ENCODE measurements at regions not wholly inside any gene's neighbourhood (a gene's known extent, or its start where the extent isn't known, plus 50 kb on each side); places are given as distances from the start of the nearest gene placed in this dataset.

DNA sequence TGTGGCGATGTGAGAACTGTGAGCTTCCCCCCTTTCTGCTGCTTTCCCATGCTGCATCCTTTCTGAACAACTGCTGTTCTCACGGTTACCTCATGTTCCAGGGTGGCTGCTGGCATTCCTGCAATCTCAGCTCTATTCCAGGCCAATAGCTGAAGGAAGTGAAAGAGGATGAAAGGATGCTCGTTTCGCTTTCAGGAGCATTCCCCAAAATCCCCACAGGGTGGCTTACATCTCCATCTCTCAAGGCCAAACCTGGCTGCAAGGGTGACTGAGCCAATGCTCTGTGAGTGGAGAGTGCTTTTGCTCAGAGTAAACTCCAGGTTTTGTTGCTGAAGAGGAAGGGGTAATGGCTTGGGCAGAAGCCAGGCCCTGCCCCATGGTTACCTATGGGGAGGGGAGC lies 848.2 kb downstream of the BRD1 start:
- no peak for DNase-seq

DNA sequence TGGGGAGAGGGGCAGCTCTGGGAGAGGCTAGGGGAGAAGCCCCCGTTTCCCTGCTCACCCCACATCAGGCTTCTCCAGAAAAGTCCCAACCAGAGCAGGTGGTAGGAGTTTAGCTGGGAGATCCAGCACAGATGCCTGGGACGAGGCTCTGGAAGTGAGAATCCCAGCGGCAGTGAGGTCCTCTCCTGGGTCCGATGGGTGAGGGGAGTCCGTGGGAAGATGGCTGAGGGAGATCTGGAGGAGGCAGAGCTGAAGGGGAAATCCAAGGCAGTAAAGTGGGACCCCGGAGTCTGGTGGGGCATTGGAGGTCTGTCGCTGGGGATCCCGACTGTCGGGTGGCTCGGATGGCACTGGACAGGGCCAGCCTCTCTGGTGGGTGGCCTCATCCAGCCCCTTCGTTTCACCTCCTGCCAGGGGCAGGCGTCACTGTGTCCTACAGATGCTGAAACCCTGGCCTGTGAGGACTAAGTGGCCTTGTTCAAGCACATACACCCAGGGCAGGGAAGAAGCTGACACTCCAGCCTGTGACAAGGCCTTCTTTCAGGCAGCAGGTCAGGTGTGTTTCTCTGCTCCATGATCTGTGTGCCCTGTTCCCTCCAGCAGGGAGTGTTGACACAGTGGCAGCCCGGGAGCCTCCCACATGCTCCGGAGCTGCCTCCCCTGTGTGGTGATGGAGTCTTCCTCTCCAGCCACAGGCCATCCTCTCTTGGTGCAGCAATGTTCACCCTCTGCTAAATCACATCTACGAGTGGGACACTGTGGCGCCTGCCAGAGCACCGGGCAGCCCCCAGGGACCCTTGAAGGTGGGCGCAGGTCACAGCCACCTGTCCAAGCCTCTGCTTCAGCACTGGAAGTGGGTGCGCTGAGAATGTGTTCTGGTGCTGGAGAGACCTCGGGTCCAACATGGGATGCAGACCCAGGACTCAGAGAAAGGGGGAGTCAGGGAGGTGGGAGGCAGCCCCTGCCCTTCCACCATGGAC lies 850.8 kb downstream of the BRD1 start:
- no peak for DNase-seq

DNA sequence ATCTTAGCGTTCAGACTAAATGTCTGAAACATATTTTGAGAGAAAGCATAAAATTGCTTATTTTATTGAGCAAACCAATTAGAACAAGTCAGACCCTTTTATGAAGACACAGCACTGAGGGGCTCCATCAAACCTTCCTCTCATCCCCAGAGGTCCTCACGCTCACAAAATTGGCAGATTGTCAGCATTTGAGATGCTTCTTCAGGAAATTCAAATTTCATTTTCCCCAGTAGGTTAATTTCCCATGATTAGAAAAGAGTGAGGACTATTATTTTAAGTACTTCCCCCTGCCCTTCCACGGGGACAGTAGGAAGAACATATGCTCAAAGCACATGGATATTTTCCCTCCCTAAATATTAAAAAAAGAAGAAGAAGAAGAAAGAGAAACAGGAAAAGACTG lies 851.8 kb downstream of the BRD1 start:
- DNase-seq = no peak

DNA sequence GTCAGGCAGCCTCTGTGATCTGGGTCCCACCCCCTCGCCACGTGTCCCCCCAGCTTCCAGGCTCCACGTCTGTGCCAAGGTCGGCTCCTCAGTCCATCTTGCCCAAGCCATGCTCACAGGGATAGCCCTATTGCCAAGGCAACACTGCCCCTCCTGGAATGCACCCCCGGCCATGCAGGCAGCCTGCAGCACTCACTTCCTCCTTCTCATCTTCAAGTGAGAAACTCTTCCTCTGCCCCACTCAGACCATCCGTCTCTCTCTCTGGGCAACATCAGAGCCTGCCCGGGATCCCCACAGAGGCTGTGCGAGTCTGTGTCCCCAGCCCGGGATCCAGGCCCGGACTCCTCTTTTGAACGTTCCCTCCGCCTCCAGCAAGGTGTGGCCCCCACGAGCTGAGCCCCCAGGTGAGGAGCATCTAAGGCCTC lies 852.3 kb downstream of the BRD1 start:
- DNase-seq = no peak

DNA sequence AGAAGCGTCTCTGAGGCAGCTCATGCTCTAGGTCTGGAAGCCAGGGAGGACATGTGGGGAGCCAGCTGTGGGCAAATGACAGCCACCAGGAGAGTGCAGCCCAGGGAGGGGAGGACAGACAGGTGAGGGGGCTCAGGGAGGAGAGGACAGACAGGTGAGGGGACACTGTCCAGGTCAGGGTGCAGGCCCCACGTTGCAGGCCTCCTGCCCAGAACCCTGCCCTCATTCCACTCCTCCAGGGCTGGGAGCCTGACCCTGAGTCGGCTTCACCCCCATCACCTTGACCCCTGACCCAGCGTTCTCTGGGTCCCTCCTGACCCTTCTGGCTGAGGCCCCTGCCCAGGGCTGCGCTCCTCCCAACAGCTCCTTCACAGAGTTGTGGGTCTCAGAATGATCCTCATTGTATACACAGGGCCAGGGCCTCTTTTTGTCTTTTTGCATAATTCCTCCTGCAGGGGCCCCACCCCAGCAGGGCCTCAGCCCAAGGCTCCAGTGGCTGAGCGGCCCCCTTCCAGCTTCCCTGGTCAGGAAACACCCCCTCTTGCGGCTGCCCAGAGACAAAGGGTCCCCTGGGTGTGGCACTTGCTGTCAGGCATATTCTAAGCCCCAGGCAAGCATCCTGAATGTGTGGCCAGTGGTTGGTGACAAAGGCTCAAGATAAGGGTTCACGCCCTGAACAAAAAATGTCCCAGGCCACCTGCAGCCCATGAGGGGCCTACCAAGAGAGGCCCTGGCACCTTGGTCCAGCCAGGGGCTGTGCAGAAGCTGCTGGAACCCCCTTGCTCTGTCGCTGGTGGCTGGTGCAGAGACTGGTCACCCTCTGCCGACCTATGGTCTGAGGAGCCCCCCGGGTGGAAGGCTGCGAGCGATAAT lies 853.0 kb downstream of the BRD1 start:
- DNase-seq = no peak

DNA sequence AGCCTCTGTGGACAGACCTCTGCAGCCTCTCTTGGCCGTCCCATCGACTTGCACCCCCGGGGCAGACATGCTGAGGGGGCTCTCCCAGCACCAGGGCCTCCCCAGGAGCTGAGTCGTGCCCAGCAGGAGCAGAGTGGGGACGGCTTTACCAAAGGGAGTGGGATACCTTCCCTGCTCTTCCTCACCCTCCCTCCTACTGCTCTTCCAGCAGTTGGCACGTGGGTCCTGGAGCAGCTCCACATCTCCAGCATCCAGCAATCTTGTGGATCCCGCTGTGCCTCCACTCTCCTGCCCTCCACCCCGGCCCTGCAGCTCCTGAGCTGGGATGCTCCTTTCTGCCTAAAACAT lies 854.0 kb downstream of the BRD1 start:
- DNase-seq = no peak

DNA sequence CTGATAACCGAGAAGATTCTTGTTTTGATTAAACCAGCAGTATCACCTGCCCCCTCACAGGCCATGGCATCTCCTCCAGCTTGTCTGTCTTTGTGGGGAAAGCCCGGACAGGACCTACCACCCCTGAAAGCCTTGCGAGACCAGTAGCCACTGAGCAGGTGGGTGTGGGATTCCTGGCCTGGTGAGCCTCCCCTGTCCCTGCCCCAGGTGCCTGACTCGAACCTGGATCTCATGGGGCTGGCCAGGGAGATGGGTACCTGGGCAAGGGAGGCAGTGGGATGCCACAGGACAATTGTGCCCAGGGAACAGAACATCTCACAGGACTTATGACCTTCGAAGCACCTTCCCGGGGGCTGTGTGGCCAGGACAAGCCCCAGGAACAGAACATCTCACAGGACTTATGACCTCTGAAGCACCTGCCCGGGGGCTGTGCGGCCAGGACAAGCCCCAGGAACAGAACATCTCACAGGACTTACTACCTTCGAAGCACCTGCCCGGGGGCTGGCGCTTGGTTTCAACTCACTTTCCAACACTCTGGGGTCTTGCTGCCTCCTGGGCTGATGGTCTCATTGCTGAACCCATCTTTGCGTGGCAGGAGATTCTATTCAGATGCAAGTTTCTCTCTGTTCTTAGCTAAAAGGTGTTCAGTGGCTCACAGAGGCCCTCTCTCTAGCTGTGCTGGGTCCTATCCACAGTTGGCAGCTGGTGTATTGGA lies 854.5 kb downstream of the BRD1 start:
- no peak for DNase-seq

DNA sequence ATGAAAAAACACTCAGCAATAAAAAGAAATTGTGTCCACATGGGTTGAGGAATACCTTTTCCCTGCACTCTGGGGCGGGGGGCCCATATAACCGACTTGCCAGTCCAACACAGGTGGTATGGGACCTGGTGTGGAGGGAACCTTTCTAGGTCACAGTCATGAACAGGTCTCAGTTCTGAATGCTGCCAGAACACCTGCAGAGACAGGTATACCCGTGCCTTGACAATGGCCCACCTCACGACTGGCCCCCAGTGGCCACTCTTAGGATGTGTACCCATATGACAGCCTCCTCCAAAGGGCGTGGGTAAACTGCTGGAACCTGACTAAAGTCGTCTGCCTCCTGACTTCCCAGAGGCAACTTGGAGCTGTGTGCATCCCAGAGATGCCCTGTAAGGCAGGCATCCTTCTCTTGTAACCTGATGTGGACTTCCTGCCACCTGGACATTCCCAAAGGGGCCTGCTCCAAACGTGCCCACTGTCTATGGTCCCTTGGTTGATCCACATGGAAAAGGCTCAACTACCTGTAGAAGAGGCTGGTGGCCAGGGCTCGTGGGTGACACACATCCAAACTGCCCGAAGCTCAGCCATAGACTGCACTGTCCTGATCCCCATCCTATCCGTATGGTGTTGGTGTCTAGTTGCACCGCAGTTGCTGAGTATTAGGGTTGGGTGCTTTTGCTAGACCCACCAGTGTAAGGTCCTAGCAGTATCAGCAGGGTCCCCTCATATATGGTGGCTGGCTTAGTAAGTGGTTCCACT lies 859.3 kb downstream of the BRD1 start:
- no peak for DNase-seq

DNA sequence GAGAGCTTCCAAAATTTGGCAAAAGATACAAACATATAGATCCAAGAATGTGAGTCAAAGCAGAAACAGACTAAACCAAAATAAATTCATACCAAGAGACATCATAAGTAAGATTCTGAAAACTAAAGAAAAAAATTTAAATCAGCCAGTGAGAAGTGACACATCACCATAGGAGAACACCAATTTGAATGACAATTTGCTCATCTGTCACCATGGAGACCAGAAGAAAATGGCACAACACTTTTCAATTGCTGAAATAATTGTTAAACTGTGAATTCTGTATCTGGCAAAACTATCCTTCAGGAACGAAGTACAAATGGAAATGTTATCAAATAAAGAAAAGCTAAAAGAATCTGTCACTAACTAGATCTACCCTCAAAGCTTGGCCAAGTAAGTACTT lies 864.3 kb downstream of the BRD1 start:
- DNase-seq = no peak

DNA sequence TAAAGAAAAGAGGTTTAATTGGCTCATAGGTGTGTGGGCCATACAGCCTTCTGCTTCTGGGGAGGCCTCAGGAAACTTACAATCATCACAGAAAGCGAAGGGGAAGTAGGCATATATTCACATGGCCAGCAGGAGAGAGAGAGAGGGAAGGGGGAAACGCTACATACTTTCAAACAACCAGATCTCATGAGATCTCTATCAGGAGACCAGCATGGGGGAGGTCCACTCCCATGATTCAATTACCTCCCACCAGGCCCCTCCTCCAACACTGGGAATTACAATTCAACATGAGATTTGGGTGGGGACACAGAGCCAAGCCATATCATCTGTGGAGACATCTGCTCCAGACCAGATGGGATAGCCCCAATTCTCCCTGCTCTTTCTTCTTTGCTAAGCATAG lies 866.0 kb downstream of the BRD1 start:
- no peak for DNase-seq

DNA sequence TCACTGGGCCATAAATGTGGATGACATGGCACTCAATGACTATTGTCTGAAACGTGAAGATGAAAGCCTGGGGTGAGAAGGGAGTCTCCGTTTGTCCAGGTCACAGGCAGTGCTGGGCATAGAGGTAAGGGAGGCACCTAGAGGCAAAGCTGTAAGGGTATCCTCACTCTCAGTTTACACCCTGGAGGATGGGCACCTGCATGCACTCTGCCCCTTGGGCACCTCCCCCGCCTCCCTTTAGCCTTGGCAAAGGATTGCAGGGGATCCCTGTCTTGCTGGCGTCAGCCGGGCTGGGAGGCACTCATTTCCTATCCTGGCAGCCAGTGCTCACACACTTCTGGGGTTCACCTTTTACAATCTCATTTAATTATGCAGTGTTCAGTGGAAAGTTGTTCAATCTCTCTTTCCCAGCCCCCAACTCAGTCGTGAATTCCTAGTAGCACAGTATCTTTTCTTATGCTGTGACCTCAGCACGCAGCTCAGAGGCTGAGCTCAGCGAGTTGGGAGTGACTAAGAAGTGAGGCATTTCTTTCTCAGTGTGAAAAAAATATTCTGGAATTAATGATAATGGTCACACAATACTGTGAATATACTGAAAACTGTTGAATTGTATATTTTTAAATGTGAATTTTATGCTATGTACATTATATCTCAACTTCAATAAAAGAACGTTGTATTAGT lies 866.6 kb downstream of the BRD1 start:
- DNase-seq = no peak

DNA sequence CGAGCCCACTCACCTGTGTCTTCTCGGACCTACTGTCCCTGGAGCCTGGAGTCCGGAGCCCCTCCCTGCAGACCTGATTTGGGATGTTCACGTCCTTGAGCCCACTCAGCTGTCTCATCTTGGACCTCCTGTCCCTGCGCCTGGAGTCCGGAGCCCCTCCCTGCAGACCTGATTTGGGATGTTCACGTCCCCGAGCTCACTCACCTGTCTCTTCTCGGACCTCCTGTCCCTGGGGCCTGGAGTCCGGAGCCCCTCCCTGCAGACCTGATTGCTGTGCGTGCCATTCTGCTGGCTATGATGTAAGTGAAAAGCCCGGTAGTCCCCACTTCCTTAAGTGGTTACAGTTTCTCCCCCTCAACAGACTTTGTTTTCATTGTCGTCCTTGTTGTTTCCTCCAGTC lies 867.1 kb downstream of the BRD1 start:
- no peak for DNase-seq

DNA sequence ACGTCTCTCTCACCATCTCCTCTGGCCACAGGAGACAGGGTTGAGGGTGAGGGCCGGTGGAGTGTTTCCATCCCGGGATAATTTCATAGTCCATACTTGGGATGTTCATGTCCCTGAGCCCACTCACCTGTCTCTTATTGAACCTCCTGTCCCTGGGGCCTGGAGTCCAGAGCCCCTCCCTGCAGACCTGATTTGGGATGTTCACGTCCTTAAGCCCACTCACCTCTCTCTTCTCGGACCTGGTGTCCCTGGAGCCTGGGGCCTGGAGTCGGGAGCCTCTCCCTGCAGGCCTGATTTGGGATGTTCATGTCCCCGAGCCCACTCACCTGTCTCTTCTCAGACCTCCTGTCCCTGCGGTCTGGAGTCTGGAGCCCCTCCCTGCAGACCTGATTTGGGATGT lies 868.2 kb downstream of the BRD1 start:
- DNase-seq = no peak

DNA sequence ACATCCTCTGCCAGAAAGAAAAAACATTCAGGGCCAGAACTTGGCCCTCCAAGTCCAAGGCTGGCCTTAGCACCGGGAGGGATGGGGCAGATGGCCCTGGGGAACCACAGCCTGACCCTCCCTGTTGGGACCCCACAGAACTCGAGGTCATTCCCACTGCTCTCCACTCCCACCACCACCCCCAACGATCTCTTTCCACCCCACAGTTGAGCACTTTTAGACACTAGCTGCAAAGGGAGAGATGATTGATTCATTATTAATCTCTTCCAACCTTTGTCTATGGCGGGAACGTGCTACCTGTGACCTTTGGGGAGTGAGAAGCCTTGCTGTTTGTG lies 869.7 kb downstream of the BRD1 start:
- no peak for DNase-seq

DNA sequence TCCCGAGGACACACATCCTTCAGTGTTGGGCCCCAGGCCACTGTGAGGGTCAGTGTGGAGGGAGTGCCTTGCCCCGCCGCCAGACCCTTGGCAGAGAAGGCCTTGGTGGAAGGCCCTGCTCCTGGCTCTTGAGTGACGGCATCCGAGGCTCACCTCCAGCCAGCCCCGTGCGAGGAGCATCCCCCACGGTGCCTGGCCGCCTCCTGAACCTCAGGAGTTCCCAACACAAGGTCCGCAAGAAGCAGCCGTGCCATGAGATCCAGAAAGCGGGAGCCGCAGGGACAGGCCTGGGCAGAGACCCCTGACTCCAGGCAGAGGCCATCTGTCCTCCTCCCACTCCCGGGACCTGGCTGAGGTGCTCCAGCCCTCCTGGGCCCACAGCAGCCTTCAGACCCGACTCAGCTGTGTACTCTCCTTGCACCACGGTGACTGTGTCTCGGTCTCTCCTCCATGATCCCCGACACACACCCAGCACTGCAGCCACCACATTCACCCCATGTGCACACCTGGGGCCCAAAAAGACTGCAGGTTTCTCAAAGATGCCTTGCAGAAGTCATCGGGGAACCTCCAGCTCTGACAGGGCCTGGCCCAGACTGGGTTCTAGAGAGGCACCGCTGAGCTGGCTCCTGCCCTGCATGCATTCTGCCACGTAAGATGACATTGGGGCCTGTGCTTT lies 870.2 kb downstream of the BRD1 start:
- DNase-seq = no peak

DNA sequence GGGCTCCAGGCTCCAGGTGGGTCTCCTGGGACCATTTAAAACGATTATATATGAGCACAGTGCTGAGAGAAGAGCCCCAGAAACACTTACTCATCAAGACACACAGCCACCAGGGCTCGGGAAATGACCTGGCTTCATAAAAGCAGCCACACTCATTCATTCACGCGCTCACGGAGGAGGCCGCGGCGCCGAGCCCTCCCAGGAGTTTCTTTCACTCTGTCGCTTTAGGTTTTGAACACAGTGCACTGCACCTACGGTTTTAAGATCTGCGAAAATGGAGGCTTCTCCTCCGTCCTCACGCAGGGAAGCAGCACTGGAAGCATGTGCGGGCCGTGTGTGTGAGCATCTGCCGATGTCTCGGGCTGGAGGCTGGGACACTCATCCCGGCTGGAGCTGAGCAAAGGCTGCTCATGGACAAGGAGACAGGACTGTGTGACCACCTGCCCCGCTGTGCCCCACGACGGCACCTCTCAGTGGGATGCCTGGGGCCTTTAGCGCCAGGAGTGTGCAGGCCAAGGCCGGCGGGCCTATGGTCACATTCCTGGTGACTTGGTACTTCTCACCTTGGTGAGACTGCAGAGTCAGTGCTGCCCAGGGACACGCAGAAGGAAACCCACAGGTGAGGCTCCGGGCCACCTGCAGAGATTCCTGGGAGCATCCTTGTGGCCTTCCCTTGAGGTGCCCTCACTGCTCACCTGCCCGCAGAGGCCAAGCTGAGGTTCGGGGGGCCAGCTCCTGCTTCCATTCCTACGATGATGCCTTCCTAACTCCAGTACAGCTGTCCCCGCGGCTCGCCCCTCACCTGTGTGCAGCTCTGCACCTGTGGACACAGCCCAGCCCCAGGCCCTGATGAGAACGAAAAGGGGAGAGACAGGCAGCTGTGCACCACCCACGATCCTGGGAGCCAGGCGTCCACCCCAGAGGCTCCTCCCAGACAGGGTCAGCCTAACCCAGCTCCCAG lies 872.0 kb downstream of the BRD1 start:
- no peak for DNase-seq

DNA sequence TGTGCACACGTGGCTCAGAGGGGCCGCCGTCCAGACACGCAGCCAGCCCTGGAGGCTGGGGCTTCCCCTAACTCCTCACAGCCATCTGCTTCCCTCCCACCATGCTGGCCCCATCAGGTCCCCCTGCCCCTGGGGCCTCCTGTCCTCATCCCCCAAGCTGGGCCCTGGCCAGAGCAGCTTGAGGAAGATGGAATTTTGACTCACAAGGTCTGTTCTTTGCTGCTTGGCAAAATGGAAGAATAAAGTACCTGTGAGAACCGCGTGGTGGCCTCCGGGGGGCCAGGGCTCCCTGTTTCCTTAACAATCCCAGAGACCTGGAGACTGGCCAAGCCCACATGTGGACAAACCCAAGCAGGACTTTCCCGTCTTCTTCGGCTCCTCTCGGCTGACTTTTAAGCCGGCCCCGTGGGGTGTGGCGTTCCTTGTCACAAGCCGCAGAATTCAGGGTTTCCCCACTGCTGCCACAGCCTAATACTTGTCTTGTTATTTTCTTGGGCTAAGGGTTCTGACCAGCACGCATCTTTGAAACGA lies 872.8 kb downstream of the BRD1 start:
- no peak for DNase-seq

DNA sequence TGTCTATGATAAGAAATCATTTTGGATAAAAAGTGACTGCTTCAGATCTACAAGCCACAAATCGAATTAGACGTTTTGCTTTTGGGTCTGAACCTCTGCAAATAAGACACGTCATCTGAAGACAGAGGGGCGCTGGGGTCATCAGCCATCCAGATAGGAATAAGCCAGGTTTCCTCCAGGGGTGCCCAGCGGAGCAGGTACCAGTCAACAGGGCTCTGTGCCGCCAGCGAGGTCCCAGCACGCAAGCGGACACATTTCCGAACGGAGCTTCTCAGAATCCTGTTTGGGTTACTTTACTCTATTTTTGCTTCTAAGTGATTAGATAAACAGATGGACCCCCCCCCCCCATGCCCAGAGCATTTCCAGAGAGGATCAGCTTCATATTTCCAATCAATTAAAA lies 873.8 kb downstream of the BRD1 start:
- DNase-seq = no peak
